HepG2 (cell line): ENCODE measurements at regions not wholly inside any gene's neighbourhood (a gene's known extent, or its start where the extent isn't known, plus 50 kb on each side); places are given as distances from the start of the nearest gene placed in this dataset.
"Not testable (repeated sequence)": the region's sequence is repeated elsewhere in the genome, so short reads cannot be mapped to it uniquely, and the experiment has no call there.

Experiments used
- AHR ChIP-seq: IDR thresholded peaks from 2 replicates; pipeline ENCODE4 v1.6.1; 2018; ENCODE audit warnings: missing genetic modification reagents, missing compliant biosample characterization
- CTCF ChIP-seq: sonication (generic); formaldehyde crosslinking; IDR thresholded peaks from 2 replicates; pipeline ENCODE4 v1.5.0; 2020; ENCODE audit warnings: mild to moderate bottlenecking, missing genetic modification reagents, moderate library complexity
- GPN1 ChIP-seq: sonication (generic); formaldehyde crosslinking; IDR thresholded peaks from 2 replicates; pipeline ENCODE4 v1.5.1; 2020; ENCODE audit warnings: missing genetic modification reagents, borderline replicate concordance
- MAFK ChIP-seq, 2 experiments: IDR thresholded peaks in 1 of 2; conservative IDR thresholded peaks in 1 of 2; 2 replicates each; pipeline ENCODE4 v1.6.1; 2011; ENCODE audit warnings: improper control_type of control experiment in 2 of 2, low read length in 2 of 2
- SMARCC2 ChIP-seq: fragments of 450-650 bp; IDR thresholded peaks from 2 replicates; pipeline ENCODE4 v1.6.1; 2017; ENCODE audit warnings: antibody characterized with exemption, mild to moderate bottlenecking
- USF2 ChIP-seq, 2 experiments: sonication (generic) in 1 of 2; formaldehyde crosslinking in 1 of 2; IDR thresholded peaks; 2 replicates each; pipeline versions ENCODE4 v1.5.1 to v1.6.1; 2011 to 2020; ENCODE audit warnings: borderline replicate concordance in 1 of 2, low read depth in 1 of 2, low read length in 1 of 2, mild to moderate bottlenecking in 1 of 2, missing genetic modification reagents in 1 of 2, moderate library complexity in 1 of 2
- ZNF124 ChIP-seq: sonication (generic); formaldehyde crosslinking; IDR thresholded peaks from 2 replicates; pipeline ENCODE4 v1.4.0; 2020; ENCODE audit warnings: missing genetic modification reagents
- ZNF670 ChIP-seq: sonication (generic); formaldehyde crosslinking; IDR thresholded peaks from 2 replicates; pipeline ENCODE4 v1.8.0; 2022; ENCODE audit warnings: mild to moderate bottlenecking, missing genetic modification reagents, borderline replicate concordance
- ZNF850 ChIP-seq: sonication (generic); formaldehyde crosslinking; conservative IDR thresholded peaks from 2 replicates; pipeline ENCODE4 v1.9.0; 2021; ENCODE audit warnings: mild to moderate bottlenecking, missing genetic modification reagents

GRCh38 chr5:42319546-42319945, 103.7 kb upstream of the GHR start:
- TF ChIP-seq AHR (CRISPR knock-in tag); ZNF124 (CRISPR knock-in tag); ZNF670 (CRISPR knock-in tag); CTCF (CRISPR knock-in tag); USF2 (IDR thresholded peaks at IDR 0.05; ENCODE audit: low read depth, low read length); USF2 (CRISPR knock-in tag; IDR thresholded peaks at IDR 0.05; ENCODE audit: borderline replicate concordance); SMARCC2; ZNF850 (CRISPR knock-in tag); MAFK (conservative IDR thresholded peaks at IDR 0.05 in 1 of 2, IDR thresholded peaks at IDR 0.05 in 1 of 2; ENCODE audit: low read length in 2 of 2); GPN1: not testable (repeated sequence)
